Liver (tissue), 8 donors: ENCODE measurements at regions not wholly inside any gene's neighbourhood (a gene's known extent, or its start where the extent isn't known, plus 50 kb on each side); places are given as distances from the start of the nearest gene placed in this dataset.

Experiments
- DNase-seq: peaks from one replicate; pipeline ENCODE4 v3.0.0-alpha.2; 2017; ENCODE audit warnings: low spot score
- H3K27ac ChIP-seq, 2 donors: one replicate each; pipeline ENCODE4 v1.7.0; 2013; ENCODE audit warnings: inconsistent platforms in 2 of 2, low read length in 2 of 2, control low read depth in 1 of 2, low read depth in 1 of 2, mild to moderate bottlenecking in 1 of 2
- H3K27me3 ChIP-seq, 4 donors: one replicate each; pipeline versions ENCODE4 v1.6.1 to v1.7.0; 2013; ENCODE audit warnings: low read length in 3 of 4, inconsistent platforms in 1 of 4, mild to moderate bottlenecking in 1 of 4, moderate library complexity in 1 of 4; ENCODE audit not compliant: control insufficient read depth in 4 of 4, insufficient read depth in 4 of 4
- H3K36me3 ChIP-seq, 4 donors: one replicate each; pipeline versions ENCODE4 v1.6.1 to v1.7.0; 2013; ENCODE audit warnings: low read length in 3 of 4, mild to moderate bottlenecking in 3 of 4, low read depth in 1 of 4, moderate library complexity in 1 of 4; ENCODE audit not compliant: control insufficient read depth in 4 of 4, insufficient read depth in 3 of 4
- H3K4me1 ChIP-seq, 4 donors: one replicate each; pipeline versions ENCODE4 v1.6.1 to v1.7.0; 2013; ENCODE audit warnings: low read length in 3 of 4, mild to moderate bottlenecking in 3 of 4, moderate library complexity in 1 of 4; ENCODE audit not compliant: control insufficient read depth in 4 of 4, insufficient read depth in 4 of 4
- H3K4me3 ChIP-seq, 3 donors: one replicate each; pipeline versions ENCODE4 v1.6.1 to v1.7.0; 2013; ENCODE audit warnings: low read length in 3 of 3, control low read depth in 1 of 3, low read depth in 1 of 3, mild to moderate bottlenecking in 1 of 3
- H3K9ac ChIP-seq, 2 donors: one replicate each; pipeline ENCODE4 v1.7.0; 2013; ENCODE audit warnings: low read length in 2 of 2, mild to moderate bottlenecking in 2 of 2, moderate library complexity in 2 of 2, control low read depth in 1 of 2, low read depth in 1 of 2
- H3K9me3 ChIP-seq, 4 donors: one replicate each; pipeline versions ENCODE4 v1.6.1 to v1.7.0; 2013; ENCODE audit warnings: low read length in 3 of 4; ENCODE audit not compliant: control insufficient read depth in 4 of 4
- FOXA1 ChIP-seq: IDR thresholded peaks from 2 replicates; pipeline ENCODE4 v1.6.1; 2016; ENCODE audit warnings: antibody characterized with exemption
- GABPA ChIP-seq, 2 donors: IDR thresholded peaks in 1 of 2; conservative IDR thresholded peaks in 1 of 2; 2 replicates each; pipeline ENCODE4 v1.6.1; 2016; ENCODE audit warnings: antibody characterized with exemption in 2 of 2, mild to moderate bottlenecking in 1 of 2, moderate library complexity in 1 of 2
- HNF4A ChIP-seq, 2 donors: conservative IDR thresholded peaks; 2 replicates each; pipeline ENCODE4 v1.6.1; 2016; ENCODE audit warnings: antibody characterized with exemption in 2 of 2, mild to moderate bottlenecking in 2 of 2
- NR2F2 ChIP-seq: IDR thresholded peaks from 2 replicates; pipeline ENCODE4 v1.6.1; 2016; ENCODE audit warnings: antibody characterized with exemption
- RXRA ChIP-seq, 2 donors: IDR thresholded peaks; 2 replicates each; pipeline ENCODE4 v1.6.1; 2017 to 2018; ENCODE audit warnings: antibody characterized with exemption in 2 of 2, mild to moderate bottlenecking in 1 of 2
- SP1 ChIP-seq: IDR thresholded peaks from 2 replicates; pipeline ENCODE4 v1.6.1; 2018; ENCODE audit warnings: antibody characterized with exemption, mild to moderate bottlenecking
- YY1 ChIP-seq: IDR thresholded peaks from 2 replicates; pipeline ENCODE4 v1.6.1; 2016; ENCODE audit warnings: antibody characterized with exemption, mild to moderate bottlenecking
- WGBS: extraction: QIAGEN DNeasy Blood & Tissue Kit; methylation state at CpG from one replicate; pipeline ENCODE4 v1.1.7; 2013; 5-methylcytosine and 5-hydroxymethylcytosine counted together
- TF ChIP-seq, protein P1 (sequence below): fragments of 150-350 bp; IDR thresholded peaks from 2 replicates; pipeline ENCODE4 v1.5.1; 2017; ENCODE audit warnings: improper control_type of control experiment, low read depth, low read length; ENCODE audit not compliant: missing input control
- TF ChIP-seq, protein P2 (sequence below): IDR thresholded peaks from 2 replicates; pipeline ENCODE4 v1.6.1; 2016; ENCODE audit warnings: antibody characterized with exemption
- TF ChIP-seq, protein P3 (sequence below): IDR thresholded peaks from 2 replicates; pipeline ENCODE4 v1.6.1; 2016; ENCODE audit warnings: antibody characterized with exemption
- TF ChIP-seq, protein P4 (sequence below): IDR thresholded peaks from 2 replicates; pipeline ENCODE4 v1.6.1; 2016; ENCODE audit warnings: antibody characterized with exemption
- donor health status: healthy.
- donor health status: healthy.
- donor health status: healthy.
- donor health status: healthy.
- donor health status: healthy.

DNA sequence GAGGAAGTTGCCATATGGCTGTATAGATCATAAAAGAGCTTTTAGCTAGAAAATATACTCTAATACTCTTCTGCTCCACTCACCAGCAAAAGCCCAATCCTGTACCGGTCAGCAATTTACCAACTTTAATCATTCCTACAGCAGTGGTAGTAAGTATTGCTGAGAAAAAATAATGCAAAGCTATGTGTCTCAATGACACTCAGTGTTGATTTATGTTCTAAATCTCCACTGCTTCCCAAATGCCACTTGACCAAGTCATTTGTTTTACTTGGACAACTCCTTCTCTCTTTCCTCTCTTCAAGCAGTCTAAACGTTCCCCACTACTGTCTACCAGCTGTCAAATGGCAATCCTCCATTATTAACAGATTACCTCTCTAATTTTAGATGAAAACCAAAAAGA, 201.8 kb upstream of the GK2 start:
- no peaks in the 10 kb centered on the region for H3K36me3 ChIP-seq
- H3K27me3 ChIP-seq: no peaks in the 10 kb centered on the region
- DNase-seq: no peak
- 63% methylated on average over 2 of the region's 2 CpGs for WGBS
- H3K4me1 ChIP-seq: no peaks in the 10 kb centered on the region
- no peak overlapping the region for H3K9ac ChIP-seq
- TF ChIP-seq, protein P1, sequence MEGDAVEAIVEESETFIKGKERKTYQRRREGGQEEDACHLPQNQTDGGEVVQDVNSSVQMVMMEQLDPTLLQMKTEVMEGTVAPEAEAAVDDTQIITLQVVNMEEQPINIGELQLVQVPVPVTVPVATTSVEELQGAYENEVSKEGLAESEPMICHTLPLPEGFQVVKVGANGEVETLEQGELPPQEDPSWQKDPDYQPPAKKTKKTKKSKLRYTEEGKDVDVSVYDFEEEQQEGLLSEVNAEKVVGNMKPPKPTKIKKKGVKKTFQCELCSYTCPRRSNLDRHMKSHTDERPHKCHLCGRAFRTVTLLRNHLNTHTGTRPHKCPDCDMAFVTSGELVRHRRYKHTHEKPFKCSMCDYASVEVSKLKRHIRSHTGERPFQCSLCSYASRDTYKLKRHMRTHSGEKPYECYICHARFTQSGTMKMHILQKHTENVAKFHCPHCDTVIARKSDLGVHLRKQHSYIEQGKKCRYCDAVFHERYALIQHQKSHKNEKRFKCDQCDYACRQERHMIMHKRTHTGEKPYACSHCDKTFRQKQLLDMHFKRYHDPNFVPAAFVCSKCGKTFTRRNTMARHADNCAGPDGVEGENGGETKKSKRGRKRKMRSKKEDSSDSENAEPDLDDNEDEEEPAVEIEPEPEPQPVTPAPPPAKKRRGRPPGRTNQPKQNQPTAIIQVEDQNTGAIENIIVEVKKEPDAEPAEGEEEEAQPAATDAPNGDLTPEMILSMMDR: no peak
- no peak for TF ChIP-seq FOXA1
- TF ChIP-seq, protein P2, sequence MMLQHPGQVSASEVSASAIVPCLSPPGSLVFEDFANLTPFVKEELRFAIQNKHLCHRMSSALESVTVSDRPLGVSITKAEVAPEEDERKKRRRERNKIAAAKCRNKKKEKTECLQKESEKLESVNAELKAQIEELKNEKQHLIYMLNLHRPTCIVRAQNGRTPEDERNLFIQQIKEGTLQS: no peak
- no peak overlapping the region for H3K27ac ChIP-seq
- peaks cover 0 to 1% (median 0%) of the 10 kb centered on the region in 4 donors for H3K9me3 ChIP-seq
- H3K4me3 ChIP-seq: no peak overlapping the region

DNA sequence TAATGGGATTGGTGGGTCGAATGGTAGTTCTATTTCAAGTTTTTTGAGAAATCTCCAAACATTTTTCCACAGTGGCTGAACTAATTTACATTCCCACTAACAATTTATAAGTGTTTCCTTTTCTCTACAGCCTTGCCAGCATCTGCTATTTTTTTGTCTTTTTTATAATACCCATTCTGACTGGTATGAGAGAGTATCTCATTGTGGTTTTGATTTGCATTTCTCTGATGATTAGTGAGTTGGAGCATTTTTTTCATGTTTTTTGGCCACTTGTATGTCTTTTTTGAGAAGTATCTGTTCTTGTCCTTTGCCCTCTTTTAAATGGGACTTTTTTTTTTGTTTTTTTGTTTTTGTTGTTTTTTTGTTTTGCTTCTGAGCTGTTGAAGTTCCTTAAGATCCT, 200.0 kb upstream of the GK2 start:
- Histone ChIP-seq H3K9me3 (no peaks in the 10 kb centered on the region), H3K27ac (no peak overlapping the region), H3K27me3 (no peaks in the 10 kb centered on the region), H3K36me3 (no peaks in the 10 kb centered on the region), H3K4me3 (no peak overlapping the region), H3K4me1 (no peaks in the 10 kb centered on the region), H3K9ac (no peak overlapping the region)
- TF ChIP-seq, protein P1: no peak
- TF ChIP-seq, protein P2: no peak
- TF ChIP-seq NR2F2 (no peak), SP1 (no peak), HNF4A (conservative IDR thresholded peaks at IDR 0.05) (no peak)
- TF ChIP-seq, protein P3, sequence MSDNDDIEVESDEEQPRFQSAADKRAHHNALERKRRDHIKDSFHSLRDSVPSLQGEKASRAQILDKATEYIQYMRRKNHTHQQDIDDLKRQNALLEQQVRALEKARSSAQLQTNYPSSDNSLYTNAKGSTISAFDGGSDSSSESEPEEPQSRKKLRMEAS: no peak
- TF ChIP-seq, protein P4, sequence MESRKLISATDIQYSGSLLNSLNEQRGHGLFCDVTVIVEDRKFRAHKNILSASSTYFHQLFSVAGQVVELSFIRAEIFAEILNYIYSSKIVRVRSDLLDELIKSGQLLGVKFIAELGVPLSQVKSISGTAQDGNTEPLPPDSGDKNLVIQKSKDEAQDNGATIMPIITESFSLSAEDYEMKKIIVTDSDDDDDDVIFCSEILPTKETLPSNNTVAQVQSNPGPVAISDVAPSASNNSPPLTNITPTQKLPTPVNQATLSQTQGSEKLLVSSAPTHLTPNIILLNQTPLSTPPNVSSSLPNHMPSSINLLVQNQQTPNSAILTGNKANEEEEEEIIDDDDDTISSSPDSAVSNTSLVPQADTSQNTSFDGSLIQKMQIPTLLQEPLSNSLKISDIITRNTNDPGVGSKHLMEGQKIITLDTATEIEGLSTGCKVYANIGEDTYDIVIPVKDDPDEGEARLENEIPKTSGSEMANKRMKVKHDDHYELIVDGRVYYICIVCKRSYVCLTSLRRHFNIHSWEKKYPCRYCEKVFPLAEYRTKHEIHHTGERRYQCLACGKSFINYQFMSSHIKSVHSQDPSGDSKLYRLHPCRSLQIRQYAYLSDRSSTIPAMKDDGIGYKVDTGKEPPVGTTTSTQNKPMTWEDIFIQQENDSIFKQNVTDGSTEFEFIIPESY: no peak
- no peak for DNase-seq
- WGBS: 64% methylated on average over 1 of the region's 1 CpG

DNA sequence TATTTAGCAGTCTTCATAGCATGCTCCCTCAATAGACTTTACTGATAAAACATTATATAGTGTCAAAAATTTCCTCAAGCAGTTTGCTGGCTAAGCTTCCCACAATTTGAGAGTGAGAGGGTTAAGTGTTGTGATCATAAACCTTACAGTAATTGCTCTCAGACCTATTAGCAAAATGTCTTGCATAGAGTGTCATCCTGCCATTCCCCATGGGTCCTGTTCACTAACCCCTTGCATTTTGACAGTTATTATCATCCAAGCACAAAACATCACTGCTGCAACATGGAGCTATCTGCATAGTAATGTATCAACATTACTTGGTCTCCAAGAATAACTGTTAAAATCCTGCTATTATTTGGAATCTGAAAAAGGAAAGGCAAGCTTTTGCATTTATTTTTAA, 196.1 kb upstream of the GK2 start:
- no peak overlapping the region for H3K4me3 ChIP-seq
- no peaks in the 10 kb centered on the region for H3K36me3 ChIP-seq
- no peaks in the 10 kb centered on the region for H3K4me1 ChIP-seq
- no peak for DNase-seq
- TF ChIP-seq, protein P3: no peak
- TF ChIP-seq SP1 (no peak), GABPA (IDR thresholded peaks at IDR 0.05 in 1 of 2, conservative IDR thresholded peaks at IDR 0.05 in 1 of 2) (no peak), RXRA (IDR thresholded peaks at IDR 0.05) (no peak), FOXA1 (no peak), YY1 (no peak)
- TF ChIP-seq, protein P1: no peak
- TF ChIP-seq, protein P4: no peak
- TF ChIP-seq, protein P2: no peak
- H3K27me3 ChIP-seq: no peaks in the 10 kb centered on the region
- no peak overlapping the region for H3K27ac ChIP-seq
- no peaks in the 10 kb centered on the region for H3K9me3 ChIP-seq
- H3K9ac ChIP-seq: no peak overlapping the region
